ENCODE measurements at regions not wholly inside any gene's neighbourhood (a gene's known extent, or its start where the extent isn't known, plus 50 kb on each side); places are given as distances from the start of the nearest gene placed in this dataset.

DNA sequence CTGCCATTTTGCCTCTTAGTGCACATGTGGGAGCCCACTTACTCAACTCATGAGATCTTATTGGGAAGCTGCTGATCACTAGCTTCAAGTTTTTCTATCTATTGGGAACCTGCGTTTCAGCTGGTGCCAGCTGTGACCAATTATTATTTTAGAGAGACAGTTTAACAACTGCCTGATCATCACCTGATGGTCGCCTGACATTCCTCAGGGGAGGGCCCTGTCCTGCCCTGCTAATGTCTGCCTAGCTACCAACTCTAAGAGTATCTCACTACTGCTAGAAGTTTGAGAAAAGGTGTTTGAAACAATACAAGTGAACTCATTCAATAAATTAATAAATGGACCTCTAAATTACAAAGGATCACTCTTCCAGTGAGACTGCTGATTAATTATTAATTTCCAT lies 95.5 kb downstream of the PCDH7 start:
- no peak overlapping the region for H3K4me3 ChIP-seq (ENCODE audit: low read depth in 1 of 3, low read length in 3 of 3)
- H3K27me3 ChIP-seq (ENCODE audit: control insufficient read depth in 3 of 3, insufficient read depth in 3 of 3, low read length in 3 of 3) = no peaks in the 10 kb centered on the region
- 64 to 85% (median 78%) methylated on average over 2 of the region's 2 CpGs for WGBS, 3 donors
- H3K9me3 ChIP-seq (ENCODE audit: control insufficient read depth in 2 of 2, insufficient read depth in 1 of 2, low read depth in 1 of 2, low read length in 1 of 2) = peaks cover 0 to 4% of the 10 kb centered on the region in 2 donors
- no peak for FAIRE-seq
- no peaks in the 10 kb centered on the region for H3K36me3 ChIP-seq (ENCODE audit: control insufficient read depth in 3 of 3, insufficient read depth in 2 of 3, low read depth in 1 of 3, low read length in 3 of 3)
- H3K27ac ChIP-seq (ENCODE audit: low read depth in 1 of 3, low read length in 2 of 3) = no peak overlapping the region
- H3K4me1 ChIP-seq (ENCODE audit: control insufficient read depth in 3 of 3, insufficient read depth in 2 of 3, low read depth in 1 of 3, low read length in 2 of 3) = no peaks in the 10 kb centered on the region
- no peak for DNase-seq

DNA sequence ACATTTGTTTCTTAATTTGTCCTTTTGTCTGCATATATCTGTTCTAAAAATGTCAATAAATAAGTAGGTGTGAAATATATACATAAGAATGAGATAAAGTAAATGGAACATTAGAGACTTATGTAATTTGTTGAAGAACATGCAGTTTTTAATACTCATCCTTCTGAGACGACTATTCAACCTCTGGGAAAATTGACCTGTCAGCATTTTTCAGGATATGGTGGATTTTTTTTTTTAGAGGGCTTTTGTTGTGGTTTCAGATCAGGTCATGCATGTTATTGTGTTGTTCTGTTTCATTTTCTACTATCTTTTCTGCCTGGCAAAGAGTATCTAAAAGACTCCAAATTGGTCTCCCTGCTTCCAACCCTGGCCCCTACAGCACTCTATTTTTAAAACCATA lies 97.3 kb downstream of the PCDH7 start:
- H3K27ac ChIP-seq (ENCODE audit: low read depth in 1 of 3, low read length in 2 of 3) = no peak overlapping the region
- peaks cover 0 to 4% of the 10 kb centered on the region in 2 donors for H3K9me3 ChIP-seq (ENCODE audit: control insufficient read depth in 2 of 2, insufficient read depth in 1 of 2, low read depth in 1 of 2, low read length in 1 of 2)
- H3K4me3 ChIP-seq (ENCODE audit: low read depth in 1 of 3, low read length in 3 of 3) = no peak overlapping the region
- no peak for DNase-seq
- no peaks in the 10 kb centered on the region for H3K27me3 ChIP-seq (ENCODE audit: control insufficient read depth in 3 of 3, insufficient read depth in 3 of 3, low read length in 3 of 3)
- H3K36me3 ChIP-seq (ENCODE audit: control insufficient read depth in 3 of 3, insufficient read depth in 2 of 3, low read depth in 1 of 3, low read length in 3 of 3) = no peaks in the 10 kb centered on the region
- no peak for FAIRE-seq
- no peaks in the 10 kb centered on the region for H3K4me1 ChIP-seq (ENCODE audit: control insufficient read depth in 3 of 3, insufficient read depth in 2 of 3, low read depth in 1 of 3, low read length in 2 of 3)
- WGBS, 3 donors = 61 to 75% (median 64%) methylated on average over 1 of the region's 1 CpG

DNA sequence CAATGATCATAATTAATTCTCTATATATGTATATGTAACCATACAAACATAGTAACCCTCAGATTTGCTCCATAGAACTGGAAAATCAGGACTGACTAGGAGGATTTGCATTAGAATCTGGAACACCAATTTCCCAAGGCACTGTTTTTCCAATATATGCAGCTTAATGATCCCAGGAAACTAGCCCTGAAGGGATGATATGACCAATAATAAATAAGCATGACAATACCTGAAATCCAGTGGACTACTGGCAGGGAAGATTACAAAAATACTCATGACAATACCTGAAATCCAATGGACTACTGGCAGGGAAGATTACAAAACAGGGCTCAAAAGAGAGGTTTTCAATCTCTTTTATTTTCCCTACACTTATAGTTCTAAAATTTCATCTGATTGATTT lies 98.4 kb downstream of the PCDH7 start:
- no peak for FAIRE-seq
- no peak overlapping the region for H3K4me3 ChIP-seq (ENCODE audit: low read depth in 1 of 3, low read length in 3 of 3)
- no peaks in the 10 kb centered on the region for H3K4me1 ChIP-seq (ENCODE audit: control insufficient read depth in 3 of 3, insufficient read depth in 2 of 3, low read depth in 1 of 3, low read length in 2 of 3)
- peaks cover 0 to 4% of the 10 kb centered on the region in 2 donors for H3K9me3 ChIP-seq (ENCODE audit: control insufficient read depth in 2 of 2, insufficient read depth in 1 of 2, low read depth in 1 of 2, low read length in 1 of 2)
- no peaks in the 10 kb centered on the region for H3K36me3 ChIP-seq (ENCODE audit: control insufficient read depth in 3 of 3, insufficient read depth in 2 of 3, low read depth in 1 of 3, low read length in 3 of 3)
- DNase-seq = no peak
- no peak overlapping the region for H3K27ac ChIP-seq (ENCODE audit: low read depth in 1 of 3, low read length in 2 of 3)
- H3K27me3 ChIP-seq (ENCODE audit: control insufficient read depth in 3 of 3, insufficient read depth in 3 of 3, low read length in 3 of 3) = no peaks in the 10 kb centered on the region

GRCh38 chr4:30821275-30821674 lies 101.1 kb downstream of the PCDH7 start:
- DNase-seq (no peak), FAIRE-seq (no peak)
- 85 to 95% (median 90%) methylated on average over 4 of the region's 4 CpGs for WGBS, 3 donors
- H3K4me1 ChIP-seq (ENCODE audit: control insufficient read depth in 3 of 3, insufficient read depth in 2 of 3, low read depth in 1 of 3, low read length in 2 of 3) = no peaks in the 10 kb centered on the region
- H3K9me3 ChIP-seq (ENCODE audit: control insufficient read depth in 2 of 2, insufficient read depth in 1 of 2, low read depth in 1 of 2, low read length in 1 of 2) = no peaks in the 10 kb centered on the region
- H3K4me3 ChIP-seq (ENCODE audit: low read depth in 1 of 3, low read length in 3 of 3) = no peak overlapping the region
- H3K27me3 ChIP-seq (ENCODE audit: control insufficient read depth in 3 of 3, insufficient read depth in 3 of 3, low read length in 3 of 3) = no peaks in the 10 kb centered on the region
- H3K27ac ChIP-seq (ENCODE audit: low read depth in 1 of 3, low read length in 2 of 3) = no peak overlapping the region
- H3K36me3 ChIP-seq (ENCODE audit: control insufficient read depth in 3 of 3, insufficient read depth in 2 of 3, low read depth in 1 of 3, low read length in 3 of 3) = no peaks in the 10 kb centered on the region

GRCh38 chr4:30821859-30822612 lies 101.9 kb downstream of the PCDH7 start:
- WGBS, 3 donors = 75 to 82% (median 80%) methylated on average over 12 of the region's 12 CpGs
- no peaks in the 10 kb centered on the region for H3K4me1 ChIP-seq (ENCODE audit: control insufficient read depth in 3 of 3, insufficient read depth in 2 of 3, low read depth in 1 of 3, low read length in 2 of 3)
- FAIRE-seq = no peak

GRCh38 chr4:30822911-30823551 lies 102.9 kb downstream of the PCDH7 start:
- H3K36me3 ChIP-seq (ENCODE audit: control insufficient read depth in 3 of 3, insufficient read depth in 2 of 3, low read depth in 1 of 3, low read length in 3 of 3) = no peaks in the 10 kb centered on the region
- no peak overlapping the region for H3K27ac ChIP-seq (ENCODE audit: low read depth in 1 of 3, low read length in 2 of 3)
- H3K9me3 ChIP-seq (ENCODE audit: control insufficient read depth in 2 of 2, insufficient read depth in 1 of 2, low read depth in 1 of 2, low read length in 1 of 2) = no peaks in the 10 kb centered on the region
- no peaks in the 10 kb centered on the region for H3K4me1 ChIP-seq (ENCODE audit: control insufficient read depth in 3 of 3, insufficient read depth in 2 of 3, low read depth in 1 of 3, low read length in 2 of 3)
- DNase-seq = no peak
- no peaks in the 10 kb centered on the region for H3K27me3 ChIP-seq (ENCODE audit: control insufficient read depth in 3 of 3, insufficient read depth in 3 of 3, low read length in 3 of 3)
- no peak for FAIRE-seq
- WGBS, 3 donors = 89 to 95% (median 93%) methylated on average over 10 of the region's 10 CpGs
- no peak overlapping the region for H3K4me3 ChIP-seq (ENCODE audit: low read depth in 1 of 3, low read length in 3 of 3)

More at GRCh38 chr4:30821859-30822612, 101.9 kb downstream of the PCDH7 start:
- no peaks in the 10 kb centered on the region for H3K36me3 ChIP-seq (ENCODE audit: control insufficient read depth in 3 of 3, insufficient read depth in 2 of 3, low read depth in 1 of 3, low read length in 3 of 3)
- H3K27ac ChIP-seq (ENCODE audit: low read depth in 1 of 3, low read length in 2 of 3) = no peak overlapping the region
- H3K4me3 ChIP-seq (ENCODE audit: low read depth in 1 of 3, low read length in 3 of 3) = no peak overlapping the region
- no peaks in the 10 kb centered on the region for H3K27me3 ChIP-seq (ENCODE audit: control insufficient read depth in 3 of 3, insufficient read depth in 3 of 3, low read length in 3 of 3)
- DNase-seq = no peak
- no peaks in the 10 kb centered on the region for H3K9me3 ChIP-seq (ENCODE audit: control insufficient read depth in 2 of 2, insufficient read depth in 1 of 2, low read depth in 1 of 2, low read length in 1 of 2)

DNA sequence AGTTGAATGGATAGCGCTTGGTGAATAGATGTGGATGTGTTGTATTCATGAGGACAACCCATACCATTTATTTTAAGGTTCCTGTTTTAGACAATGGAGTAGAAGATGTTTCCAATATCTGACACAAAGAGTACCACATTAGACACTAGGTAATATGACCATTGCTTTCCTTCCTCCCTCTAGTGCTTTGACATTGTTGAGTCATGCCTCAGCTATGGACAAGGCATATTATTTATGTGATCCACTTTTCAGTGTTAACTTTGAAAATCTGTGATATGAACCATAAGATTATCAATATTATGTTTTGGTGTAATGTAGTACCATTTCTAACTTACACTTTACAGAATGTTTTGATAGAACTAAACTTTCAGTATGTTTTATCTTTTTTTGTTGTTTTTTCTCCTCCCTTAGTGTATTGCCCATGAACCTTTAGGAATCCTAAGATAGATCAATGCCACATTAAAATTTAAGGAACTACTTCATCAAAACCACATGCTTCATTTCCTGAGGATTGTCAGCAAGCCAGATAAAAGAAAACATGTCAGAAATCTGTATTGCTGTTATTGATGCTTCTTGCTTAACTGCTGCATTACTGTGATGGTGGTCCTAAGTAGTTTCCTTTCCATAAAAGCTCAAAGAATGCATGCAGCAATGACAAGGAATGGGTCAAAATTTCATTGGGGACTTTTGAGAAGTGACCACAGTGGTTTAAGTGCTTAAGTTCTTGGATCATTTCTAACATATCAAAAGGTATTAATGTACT lies 105.0 kb downstream of the PCDH7 start:
- Histone ChIP-seq H3K27ac (ENCODE audit: low read depth in 1 of 3, low read length in 2 of 3) (no peak overlapping the region), H3K4me3 (ENCODE audit: low read depth in 1 of 3, low read length in 3 of 3) (no peak overlapping the region), H3K9me3 (ENCODE audit: control insufficient read depth in 2 of 2, insufficient read depth in 1 of 2, low read depth in 1 of 2, low read length in 1 of 2) (no peaks in the 10 kb centered on the region), H3K36me3 (ENCODE audit: control insufficient read depth in 3 of 3, insufficient read depth in 2 of 3, low read depth in 1 of 3, low read length in 3 of 3) (no peaks in the 10 kb centered on the region), H3K4me1 (ENCODE audit: control insufficient read depth in 3 of 3, insufficient read depth in 2 of 3, low read depth in 1 of 3, low read length in 2 of 3) (no peaks in the 10 kb centered on the region), H3K27me3 (ENCODE audit: control insufficient read depth in 3 of 3, insufficient read depth in 3 of 3, low read length in 3 of 3) (no peaks in the 10 kb centered on the region)
- 89 to 93% (median 93%) methylated on average over 1 of the region's 1 CpG for WGBS, 3 donors
- DNase-seq = no peak
- FAIRE-seq = no peak

GRCh38 chr4:30828264-30828926 lies 108.2 kb downstream of the PCDH7 start:
- no peak overlapping the region for H3K27ac ChIP-seq (ENCODE audit: low read depth in 1 of 3, low read length in 2 of 3)
- FAIRE-seq (no peak), DNase-seq (no peak)
- H3K9me3 ChIP-seq (ENCODE audit: control insufficient read depth in 2 of 2, insufficient read depth in 1 of 2, low read depth in 1 of 2, low read length in 1 of 2) = no peaks in the 10 kb centered on the region
- no peaks in the 10 kb centered on the region for H3K27me3 ChIP-seq (ENCODE audit: control insufficient read depth in 3 of 3, insufficient read depth in 3 of 3, low read length in 3 of 3)
- H3K4me3 ChIP-seq (ENCODE audit: low read depth in 1 of 3, low read length in 3 of 3) = no peak overlapping the region
- WGBS, 3 donors = 83 to 90% (median 86%) methylated on average over 5 of the region's 5 CpGs
- H3K36me3 ChIP-seq (ENCODE audit: control insufficient read depth in 3 of 3, insufficient read depth in 2 of 3, low read depth in 1 of 3, low read length in 3 of 3) = no peaks in the 10 kb centered on the region
- no peaks in the 10 kb centered on the region for H3K4me1 ChIP-seq (ENCODE audit: control insufficient read depth in 3 of 3, insufficient read depth in 2 of 3, low read depth in 1 of 3, low read length in 2 of 3)

Measured in small intestine (tissue), 7 donors.